K562 (cell line): ENCODE measurements at regions not wholly inside any gene's neighbourhood (a gene's known extent, or its start where the extent isn't known, plus 50 kb on each side); places are given as distances from the start of the nearest gene placed in this dataset.

Experiments
- ATAC-seq: fragments of 200-7000 bp; cut with Tn5 transposase; 3 replicates; pipeline ENCODE4 v1.9.1; 2020; ENCODE audit warnings: moderate library complexity
- BruUV-seq: library from RNA; stranded (reverse); fragments of 400-500 nt; replicated peaks from 2 replicates; lab custom pipeline; 2021; lab: Mats Ljungman, UMichigan
- CTCF ChIA-PET: fragments of 300-600 bp; formaldehyde crosslinking; extraction: SDS; loops from one replicate; lab custom pipeline; 2021; ENCODE audit warnings: low intra/inter-chr PET ratio; lab: Yijun Ruan, JAX
- POLR2A ChIA-PET: fragments of 300-600, 350-650 bp; sonication (Branson Sonifier 250); formaldehyde crosslinking; extraction: SDS; loops from one replicate; lab custom pipeline; 2021; ENCODE audit warnings: antibody characterized with exemption, inconsistent platforms; lab: Yijun Ruan, JAX
- DNase-seq, 4 experiments: peaks; one replicate each; pipeline versions ENCODE4 v3.0.0 to v3.0.0-alpha.2; 2011 to 2018; ENCODE audit warnings: low spot score in 3 of 4, mixed read lengths in 3 of 4; ENCODE audit errors: extremely low read depth in 1 of 4
- FAIRE-seq: peaks from 2 replicates; lab custom pipeline; 2011; peaks lifted over from hg19 to GRCh38; lab: Jason Lieb, UNC
- H2AFZ ChIP-seq: 2 replicates; pipeline ENCODE4 v1.6.0; 2011; ENCODE audit warnings: low read depth, low read length, control low read depth, inconsistent platforms
- H3K27ac ChIP-seq: fragments of 200-600 bp; 3 replicates; pipeline ENCODE4 v1.8.0; 2011; ENCODE audit warnings: low read depth, mild to moderate bottlenecking, control low read depth, inconsistent platforms, low read length, moderate library complexity, mixed read lengths; ENCODE audit errors: extremely low read depth
- H3K27me3 ChIP-seq, 2 experiments: fragments of 300-600 bp in 1 of 2; 2 replicates in 1 of 2; 3 replicates in 1 of 2; pipeline versions ENCODE4 v1.6.0 to v1.8.0; 2011; ENCODE audit warnings: inconsistent platforms in 2 of 2, low read length in 2 of 2, mild to moderate bottlenecking in 1 of 2, mixed read lengths in 1 of 2, moderate library complexity in 1 of 2; ENCODE audit not compliant: control insufficient read depth in 2 of 2, insufficient read depth in 2 of 2
- H3K36me3 ChIP-seq: fragments of 300-600 bp; 3 replicates; pipeline ENCODE4 v1.8.0; 2011; ENCODE audit warnings: mild to moderate bottlenecking, low read length, inconsistent platforms; ENCODE audit not compliant: control insufficient read depth, insufficient read depth
- H3K4me1 ChIP-seq, 2 experiments: fragments of 200-600 bp in 1 of 2; replicated peaks in 1 of 2; 2 replicates in 1 of 2; 3 replicates in 1 of 2; pipeline versions ENCODE4 v1.5.1 to v1.8.0; 2011; ENCODE audit warnings: inconsistent platforms in 2 of 2, low read length in 2 of 2, mild to moderate bottlenecking in 1 of 2, mixed read lengths in 1 of 2, moderate library complexity in 1 of 2; ENCODE audit not compliant: control insufficient read depth in 2 of 2, insufficient read depth in 2 of 2
- H3K4me2 ChIP-seq: 2 replicates; pipeline ENCODE4 v1.6.1; 2011; ENCODE audit warnings: low read length, control low read depth, inconsistent platforms, mixed read lengths; ENCODE audit not compliant: insufficient read depth
- H3K4me3 ChIP-seq: fragments of 200-600 bp; sonication (generic), shearing (Covaris generic); 2 replicates; pipeline ENCODE4 v1.5.1; 2016; ENCODE audit warnings: control low read depth, inconsistent platforms
- H3K79me2 ChIP-seq: fragments of 200-600 bp; 3 replicates; pipeline ENCODE4 v1.8.0; 2011; ENCODE audit warnings: low read length, inconsistent platforms; ENCODE audit not compliant: control insufficient read depth, insufficient read depth
- H3K9ac ChIP-seq, 2 experiments: 2 replicates each; pipeline versions ENCODE4 v1.6.0 to v1.6.1; 2011; ENCODE audit warnings: low read depth in 2 of 2, low read length in 2 of 2, control low read depth in 1 of 2, inconsistent platforms in 1 of 2, mild to moderate bottlenecking in 1 of 2, mixed read lengths in 1 of 2; ENCODE audit not compliant: insufficient read depth in 1 of 2
- H3K9me1 ChIP-seq: one replicate; pipeline ENCODE4 v1.6.0; 2011; ENCODE audit warnings: inconsistent platforms, mild to moderate bottlenecking, low read length, moderate library complexity; ENCODE audit not compliant: control insufficient read depth, insufficient read depth
- H3K9me3 ChIP-seq: replicated peaks from 2 replicates; pipeline ENCODE4 v1.5.1; 2011; ENCODE audit warnings: low read depth, low read length, inconsistent platforms; ENCODE audit not compliant: control insufficient read depth, insufficient read depth
- H4K20me1 ChIP-seq: replicated peaks from 2 replicates; pipeline ENCODE4 v1.6.1; 2011; ENCODE audit warnings: low read length, inconsistent platforms, mixed read lengths; ENCODE audit not compliant: control insufficient read depth, insufficient read depth
- ARID4B ChIP-seq: sonication (generic); formaldehyde crosslinking; IDR thresholded peaks from 2 replicates; pipeline ENCODE4 v1.8.0; 2022; ENCODE audit warnings: mild to moderate bottlenecking, missing genetic modification reagents
- FOXP1 ChIP-seq: sonication (generic); formaldehyde crosslinking; IDR thresholded peaks from 2 replicates; pipeline ENCODE4 v1.8.0; 2022; ENCODE audit warnings: mild to moderate bottlenecking, missing genetic modification reagents
- RBM22 ChIP-seq: fragments of 200-400 bp; formaldehyde crosslinking; IDR thresholded peaks from 2 replicates; pipeline ENCODE4 v1.6.1; 2018; ENCODE audit warnings: low read length, low read depth; ENCODE audit not compliant: poor library complexity, severe bottlenecking
- REST ChIP-seq, 2 experiments: fragments of 450-650 bp; formaldehyde crosslinking in 1 of 2; IDR thresholded peaks; 2 replicates each; pipeline versions ENCODE4 v1.4.0 to v1.6.1; 2014 to 2020; ENCODE audit warnings: mild to moderate bottlenecking in 2 of 2, borderline replicate concordance in 1 of 2, low read depth in 1 of 2
- TSC22D4 ChIP-seq: fragments of 450-650 bp; IDR thresholded peaks from 2 replicates; pipeline ENCODE4 v1.6.1; 2016; ENCODE audit warnings: missing genetic modification characterization, missing biosample characterization, control low read depth
- ZNF121 ChIP-seq: sonication (generic); formaldehyde crosslinking; conservative IDR thresholded peaks from 2 replicates; pipeline ENCODE4 v1.8.0; 2022; ENCODE audit warnings: missing genetic modification reagents
- ZNF253 ChIP-seq: fragments of 250-450 bp; sonication (Bioruptor Pico); conservative IDR thresholded peaks from 2 replicates; pipeline ENCODE4 v1.6.1; 2021; ENCODE audit warnings: mild to moderate bottlenecking
- ZNF589 ChIP-seq: fragments of 200-800 bp; sonication (Bioruptor generic); IDR thresholded peaks from 2 replicates; pipeline ENCODE4 v1.6.1; 2016; ENCODE audit warnings: low read depth, missing genetic modification characterization, missing compliant biosample characterization
- ZNF75A ChIP-seq: fragments of 450-650 bp; formaldehyde crosslinking; IDR thresholded peaks from 2 replicates; pipeline ENCODE4 v1.4.0; 2020; ENCODE audit warnings: mild to moderate bottlenecking
- WGBS: fragments of 100-300 bp; shearing (Covaris generic); methylation state at CpG from one replicate; pipeline ENCODE4 v1.1.6; 2016; ENCODE audit warnings: low coverage, mixed read lengths; ENCODE audit not compliant: insufficient coverage; ENCODE audit errors: missing lambda C conversion rate; 5-methylcytosine and 5-hydroxymethylcytosine counted together
- in situ Hi-C: fragments of 300-500 bp; cut with MboI; formaldehyde crosslinking; loops from 4 replicates; pipeline ENCODE4 v1.15.0; 2018; ENCODE audit warnings: inconsistent platforms, mixed read lengths
- intact Hi-C: fragments of 100-400 bp; cut with micrococcal nuclease; formaldehyde crosslinking; loops from 2 replicates; pipeline ENCODE4 v1.14.2; 2022

- Histone ChIP-seq H4K20me1 (no peaks in the 10 kb centered on the region), H3K4me1 (no peaks in the 10 kb centered on the region), H3K9me1 (no peaks in the 10 kb centered on the region), H3K4me3 (no peak overlapping the region), H3K27me3 (peaks cover 0 to 5% of the 10 kb centered on the region in 2 experiments; a peak in 2 of 5 replicates), H3K27ac (no peak overlapping the region), H2AFZ (no peak overlapping the region), H3K4me2 (no peak overlapping the region), H3K36me3 (no peaks in the 10 kb centered on the region), H3K9me3 (no peaks in the 10 kb centered on the region), H3K79me2 (no peaks in the 10 kb centered on the region), H3K9ac (no peak overlapping the region)
- intact Hi-C loops = no loop called here
- no TSS peak for BruUV-seq
- FAIRE-seq (no peak), DNase-seq (no peak), ATAC-seq (no peak)
- ChIA-PET CTCF (no interaction called here), POLR2A (no interaction called here)
- WGBS = 29% methylated on average over 1 of the region's 1 CpG
- in situ Hi-C loops = no loop called here
- TF ChIP-seq REST (IDR thresholded peaks at IDR 0.05; ENCODE audit: borderline replicate concordance) (no peak), REST (CRISPR knock-in tag; IDR thresholded peaks at IDR 0.05; ENCODE audit: low read depth) (no peak), ZNF75A (no peak), ZNF253 (CRISPR knock-in tag) (no peak), ARID4B (no peak), ZNF589 (CRISPR knock-in tag) (no peak), RBM22 (no peak), TSC22D4 (tag) (no peak), ZNF121 (no peak), FOXP1 (CRISPR knock-in tag) (no peak)
Observed at GRCh38 chr3:124043023-124043422, 51.1 kb upstream of the ROPN1 start.
